Astrocyte (in vitro differentiated cells and primary cell): ENCODE measurements at regions not wholly inside any gene's neighbourhood (a gene's known extent, or its start where the extent isn't known, plus 50 kb on each side); places are given as distances from the start of the nearest gene placed in this dataset.

Source experiments
- DNase-seq: peaks from one replicate; pipeline ENCODE4 v3.0.0-alpha.2; 2010; ENCODE audit warnings: low read depth
- FAIRE-seq: peaks from 2 replicates; lab custom pipeline; 2011; peaks lifted over from hg19 to GRCh38; lab: Jason Lieb, UNC
- H2AFZ ChIP-seq: 2 replicates; pipeline ENCODE4 v1.6.0; 2012; ENCODE audit warnings: low read depth, low read length, inconsistent platforms
- H3K27ac ChIP-seq: 2 replicates; pipeline ENCODE4 v1.5.1; 2011; ENCODE audit warnings: low read depth, low read length, inconsistent platforms
- H3K27me3 ChIP-seq: 2 replicates; pipeline ENCODE4 v1.6.0; 2011; ENCODE audit warnings: low read length, inconsistent platforms; ENCODE audit not compliant: insufficient read depth
- H3K36me3 ChIP-seq: 2 replicates; pipeline ENCODE4 v1.5.1; 2011; ENCODE audit warnings: low read length, inconsistent platforms; ENCODE audit not compliant: insufficient read depth
- H3K4me1 ChIP-seq: 2 replicates; pipeline ENCODE4 v1.5.1; 2011; ENCODE audit warnings: low read length, inconsistent platforms; ENCODE audit not compliant: insufficient read depth
- H3K4me2 ChIP-seq: 2 replicates; pipeline ENCODE4 v1.6.0; 2012; ENCODE audit warnings: low read length, inconsistent platforms
- H3K4me3 ChIP-seq: 2 replicates; pipeline ENCODE4 v1.5.1; 2011; ENCODE audit warnings: low read depth, mild to moderate bottlenecking, low read length, inconsistent platforms; ENCODE audit not compliant: insufficient read depth
- H3K79me2 ChIP-seq: 2 replicates; pipeline ENCODE4 v1.6.0; 2012; ENCODE audit warnings: mild to moderate bottlenecking, low read length, inconsistent platforms; ENCODE audit not compliant: insufficient read depth
- H3K9ac ChIP-seq: 2 replicates; pipeline ENCODE4 v1.6.0; 2012; ENCODE audit warnings: mild to moderate bottlenecking, low read length, inconsistent platforms
- H3K9me3 ChIP-seq: 2 replicates; pipeline ENCODE4 v1.5.1; 2012; ENCODE audit warnings: low read depth, mild to moderate bottlenecking, low read length, inconsistent platforms; ENCODE audit not compliant: insufficient read depth
- H4K20me1 ChIP-seq: 2 replicates; pipeline ENCODE4 v1.6.0; 2012; ENCODE audit warnings: low read length, inconsistent platforms; ENCODE audit not compliant: insufficient read depth
- H3K27ac Mint-ChIP-seq: one replicate; pipeline ENCODE4 v1.8.0; 2021; ENCODE audit warnings: mild to moderate bottlenecking, mixed read lengths; ENCODE audit not compliant: unreplicated experiment
- H3K27me3 Mint-ChIP-seq: one replicate; pipeline ENCODE4 v1.8.0; 2021; ENCODE audit warnings: low read depth, mixed read lengths; ENCODE audit not compliant: unreplicated experiment
- H3K36me3 Mint-ChIP-seq: one replicate; pipeline ENCODE4 v1.8.0; 2021; ENCODE audit warnings: low read depth, mixed read lengths; ENCODE audit not compliant: unreplicated experiment
- H3K4me1 Mint-ChIP-seq: one replicate; pipeline ENCODE4 v1.8.0; 2021; ENCODE audit warnings: low read depth, mixed read lengths; ENCODE audit not compliant: unreplicated experiment
- H3K4me3 Mint-ChIP-seq: one replicate; pipeline ENCODE4 v1.8.0; 2021; ENCODE audit warnings: mild to moderate bottlenecking, moderate library complexity, mixed read lengths; ENCODE audit not compliant: unreplicated experiment
- H3K9me3 Mint-ChIP-seq: one replicate; pipeline ENCODE4 v1.8.0; 2021; ENCODE audit warnings: mild to moderate bottlenecking, mixed read lengths; ENCODE audit not compliant: unreplicated experiment
- CTCF ChIP-seq: IDR thresholded peaks from 2 replicates; pipeline ENCODE4 v1.5.1; 2011; ENCODE audit warnings: low read depth, mild to moderate bottlenecking, inconsistent platforms, low read length, moderate library complexity; ENCODE audit not compliant: insufficient read depth
- EZH2 ChIP-seq: IDR thresholded peaks from 2 replicates; pipeline ENCODE4 v1.6.1; 2012; ENCODE audit warnings: mild to moderate bottlenecking, low read length, inconsistent platforms; ENCODE audit not compliant: insufficient read depth

- no peaks in the 10 kb centered on the region for H3K4me1 Mint-ChIP-seq
- TF ChIP-seq CTCF (no peak), EZH2 (no peak)
- no peak overlapping the region for H3K27ac Mint-ChIP-seq
- Histone ChIP-seq H3K9me3 (peaks cover 5% of the 10 kb centered on the region), H3K9ac (no peak overlapping the region), H2AFZ (no peak overlapping the region), H3K36me3 (no peaks in the 10 kb centered on the region), H3K27me3 (no peaks in the 10 kb centered on the region), H3K79me2 (no peaks in the 10 kb centered on the region), H3K27ac (no peak overlapping the region), H3K4me1 (no peaks in the 10 kb centered on the region), H3K4me2 (no peak overlapping the region), H4K20me1 (no peaks in the 10 kb centered on the region), H3K4me3 (no peak overlapping the region)
- H3K36me3 Mint-ChIP-seq: peaks cover 2% of the 10 kb centered on the region
- H3K4me3 Mint-ChIP-seq: no peak overlapping the region
- DNase-seq (no peak), FAIRE-seq (no peak)
- H3K9me3 Mint-ChIP-seq: peaks cover 3% of the 10 kb centered on the region
- H3K27me3 Mint-ChIP-seq: no peaks in the 10 kb centered on the region
Observed at GRCh38 chr1:186518822-186519381, 58.0 kb upstream of the PDC start.

- Histone ChIP-seq H3K27me3 (no peaks in the 10 kb centered on the region), H3K4me1 (no peaks in the 10 kb centered on the region), H3K9ac (no peak overlapping the region), H3K36me3 (no peaks in the 10 kb centered on the region), H4K20me1 (no peaks in the 10 kb centered on the region), H3K4me2 (no peak overlapping the region), H3K9me3 (peaks cover under 1% of the 10 kb centered on the region), H3K4me3 (no peak overlapping the region), H2AFZ (no peak overlapping the region), H3K79me2 (no peaks in the 10 kb centered on the region), H3K27ac (no peak overlapping the region)
- Mint-ChIP-seq H3K27ac (no peak overlapping the region), H3K36me3 (peaks cover 2% of the 10 kb centered on the region), H3K4me1 (no peaks in the 10 kb centered on the region), H3K27me3 (no peaks in the 10 kb centered on the region), H3K4me3 (no peak overlapping the region), H3K9me3 (no peaks in the 10 kb centered on the region)
- TF ChIP-seq EZH2 (no peak), CTCF (no peak)
- DNase-seq (no peak), FAIRE-seq (no peak)
Observed at GRCh38 chr1:186518395-186518794, 57.5 kb upstream of the PDC start.

- Mint-ChIP-seq H3K9me3 (peaks cover 5% of the 10 kb centered on the region), H3K27me3 (no peaks in the 10 kb centered on the region), H3K27ac (no peak overlapping the region), H3K4me3 (no peak overlapping the region), H3K4me1 (no peaks in the 10 kb centered on the region), H3K36me3 (no peaks in the 10 kb centered on the region)
- no peak for FAIRE-seq
- no peak for TF ChIP-seq EZH2
- no peak for TF ChIP-seq CTCF
- Histone ChIP-seq H3K9ac (no peak overlapping the region), H3K79me2 (no peaks in the 10 kb centered on the region), H4K20me1 (no peaks in the 10 kb centered on the region), H2AFZ (no peak overlapping the region), H3K27me3 (no peaks in the 10 kb centered on the region), H3K36me3 (no peaks in the 10 kb centered on the region), H3K4me2 (no peak overlapping the region), H3K4me3 (no peak overlapping the region), H3K4me1 (no peaks in the 10 kb centered on the region), H3K9me3 (no peaks in the 10 kb centered on the region), H3K27ac (no peak overlapping the region)
- no peak for DNase-seq
Observed at GRCh38 chr1:186514367-186514766, 53.5 kb upstream of the PDC start.
